ENCODE measurements at regions not wholly inside any gene's neighbourhood (a gene's known extent, or its start where the extent isn't known, plus 50 kb on each side); places are given as distances from the start of the nearest gene placed in this dataset.

DNA sequence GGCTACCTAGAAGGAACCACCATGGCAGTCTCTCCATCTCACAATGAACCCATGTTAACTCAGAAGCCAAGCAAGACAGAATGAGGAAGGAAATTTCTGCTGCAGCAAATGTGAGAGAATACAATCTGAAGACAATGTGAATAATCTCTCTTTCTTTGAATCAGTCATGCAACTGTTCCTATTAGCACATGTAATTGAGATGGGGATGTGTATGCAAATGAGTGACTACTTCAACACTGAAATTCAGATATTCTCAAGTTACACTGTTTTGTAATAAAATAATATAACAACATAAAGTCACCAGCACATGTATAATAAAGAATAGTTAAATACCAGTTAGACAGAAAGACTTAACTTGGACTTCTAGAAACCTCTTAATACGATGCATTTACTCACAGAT, 1200.6 kb upstream of the PIK3C3 start:
- Histone ChIP-seq H4K20me1 (replicated peaks; ENCODE audit: control insufficient read depth, extremely low read depth, insufficient read depth, low read length) (no peaks in the 10 kb centered on the region), H3K79me2 (ENCODE audit: control insufficient read depth, insufficient read depth, low read length) (no peaks in the 10 kb centered on the region), H3K9me1 (replicated peaks; ENCODE audit: control insufficient read depth, extremely low read depth, insufficient read depth, low read length) (no peaks in the 10 kb centered on the region), H3K4me2 (ENCODE audit: insufficient read depth, low read length) (no peak overlapping the region), H2AFZ (ENCODE audit: low read depth, low read length) (no peak overlapping the region), H3K27ac (ENCODE audit: insufficient read depth, low read depth, low read length) (no peak overlapping the region), H3K36me3 (ENCODE audit: control insufficient read depth in 2 of 2, extremely low read depth in 1 of 2, insufficient read depth in 2 of 2, low read length in 2 of 2) (no peaks in the 10 kb centered on the region), H3K4me3 (replicated peaks in 1 of 3; ENCODE audit: insufficient read depth in 1 of 3, low read depth in 1 of 3, low read length in 3 of 3) (no peak overlapping the region), H3K9me3 (replicated peaks; ENCODE audit: control insufficient read depth, insufficient read depth, low read length) (peaks cover 2% of the 10 kb centered on the region), H3K27me3 (ENCODE audit: control insufficient read depth in 2 of 2, insufficient read depth in 2 of 2, low read length in 2 of 2) (no peaks in the 10 kb centered on the region), H3K9ac (replicated peaks; ENCODE audit: extremely low read depth, insufficient read depth, low read length) (no peak overlapping the region), H3K4me1 (ENCODE audit: control insufficient read depth, extremely low read depth, insufficient read depth, low read length) (no peaks in the 10 kb centered on the region)
- FAIRE-seq = no peak
- TF ChIP-seq EZH2 (IDR thresholded peaks at IDR 0.05; ENCODE audit: borderline replicate concordance, low read depth, low read length, severe bottlenecking) = no peak
- no peak for TF ChIP-seq JUN (IDR thresholded peaks at IDR 0.05; ENCODE audit: borderline replicate concordance, insufficient read depth, insufficient read length, low read depth)
- TF ChIP-seq FOS (IDR thresholded peaks at IDR 0.05; ENCODE audit: borderline replicate concordance, insufficient read depth, low read length) = no peak
- TF ChIP-seq MYC (IDR thresholded peaks at IDR 0.05; ENCODE audit: low read depth, low read length) = no peak
- no peak for TF ChIP-seq POLR2A (IDR thresholded peaks at IDR 0.05; ENCODE audit: low read depth, low read length)
- TF ChIP-seq, protein P1, sequence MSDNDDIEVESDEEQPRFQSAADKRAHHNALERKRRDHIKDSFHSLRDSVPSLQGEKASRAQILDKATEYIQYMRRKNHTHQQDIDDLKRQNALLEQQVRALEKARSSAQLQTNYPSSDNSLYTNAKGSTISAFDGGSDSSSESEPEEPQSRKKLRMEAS (IDR thresholded peaks at IDR 0.05; ENCODE audit: insufficient read depth, insufficient read length) = no peak
- DNase-seq (ENCODE audit: low read depth, low spot score) = no peak
- intact Hi-C loops (cut with micrococcal nuclease) = no loop called here
- ChIA-PET POLR2A (no interaction called here), CTCF (no interaction called here)
- BruUV-seq (replicated peaks) = no TSS peak
- dilution Hi-C loops (cut with MboI; ENCODE audit: extremely low pct_ligation_motif_present, low sequenced_read_pairs) = no loop called here

DNA sequence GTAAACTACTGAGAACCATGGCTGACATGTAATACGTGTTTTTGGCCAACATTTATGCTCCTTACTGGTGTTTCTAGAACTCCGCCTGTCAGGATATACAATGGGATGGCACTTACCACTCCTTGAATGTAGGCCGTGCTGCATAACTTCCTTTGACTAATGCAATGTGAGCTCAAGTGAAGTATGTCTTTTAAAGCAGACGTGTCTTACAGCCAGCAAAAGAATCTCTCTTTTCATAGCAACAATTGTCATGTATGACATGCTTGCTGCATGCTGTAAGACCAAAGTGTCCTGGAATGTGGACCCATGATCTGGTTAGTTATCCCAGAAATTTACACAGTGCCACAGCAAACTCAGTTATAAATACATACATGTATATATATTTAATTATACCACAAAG, 1202.7 kb upstream of the PIK3C3 start:
- no TSS peak for BruUV-seq (replicated peaks)
- FAIRE-seq = no peak
- peaks cover 3% of the 10 kb centered on the region for H3K9me3 ChIP-seq (replicated peaks; ENCODE audit: control insufficient read depth, insufficient read depth, low read length)

More for the DNA sequence above, 1202.7 kb upstream of the PIK3C3 start:
- DNase-seq (ENCODE audit: low read depth, low spot score) = no peak
- Histone ChIP-seq H3K27me3 (ENCODE audit: control insufficient read depth in 2 of 2, insufficient read depth in 2 of 2, low read length in 2 of 2) (no peaks in the 10 kb centered on the region), H3K36me3 (ENCODE audit: control insufficient read depth in 2 of 2, extremely low read depth in 1 of 2, insufficient read depth in 2 of 2, low read length in 2 of 2) (no peaks in the 10 kb centered on the region), H3K79me2 (ENCODE audit: control insufficient read depth, insufficient read depth, low read length) (no peaks in the 10 kb centered on the region), H3K27ac (ENCODE audit: insufficient read depth, low read depth, low read length) (no peak overlapping the region), H3K4me2 (ENCODE audit: insufficient read depth, low read length) (no peak overlapping the region), H4K20me1 (replicated peaks; ENCODE audit: control insufficient read depth, extremely low read depth, insufficient read depth, low read length) (no peaks in the 10 kb centered on the region), H2AFZ (ENCODE audit: low read depth, low read length) (no peak overlapping the region), H3K9me1 (replicated peaks; ENCODE audit: control insufficient read depth, extremely low read depth, insufficient read depth, low read length) (no peaks in the 10 kb centered on the region), H3K9ac (replicated peaks; ENCODE audit: extremely low read depth, insufficient read depth, low read length) (no peak overlapping the region), H3K4me3 (replicated peaks in 1 of 3; ENCODE audit: insufficient read depth in 1 of 3, low read depth in 1 of 3, low read length in 3 of 3) (no peak overlapping the region), H3K4me1 (ENCODE audit: control insufficient read depth, extremely low read depth, insufficient read depth, low read length) (no peaks in the 10 kb centered on the region)
- intact Hi-C loops (cut with micrococcal nuclease) = no loop called here
- dilution Hi-C loops (cut with MboI; ENCODE audit: extremely low pct_ligation_motif_present, low sequenced_read_pairs) = no loop called here
- CTCF ChIA-PET = no interaction called here
- POLR2A ChIA-PET = no interaction called here
- TF ChIP-seq POLR2A (IDR thresholded peaks at IDR 0.05; ENCODE audit: low read depth, low read length) (no peak), POLR2AphosphoS5 (IDR thresholded peaks at IDR 0.05; ENCODE audit: insufficient read depth, low read depth, low read length) (no peak), JUN (IDR thresholded peaks at IDR 0.05; ENCODE audit: borderline replicate concordance, insufficient read depth, insufficient read length, low read depth) (no peak), MYC (IDR thresholded peaks at IDR 0.05; ENCODE audit: low read depth, low read length) (no peak), EZH2 (IDR thresholded peaks at IDR 0.05; ENCODE audit: borderline replicate concordance, low read depth, low read length, severe bottlenecking) (no peak), GATA2 (IDR thresholded peaks at IDR 0.05; ENCODE audit: insufficient read depth, insufficient read length, low read depth, low read length) (no peak), FOS (IDR thresholded peaks at IDR 0.05; ENCODE audit: borderline replicate concordance, insufficient read depth, low read length) (no peak)
- TF ChIP-seq, protein P2, sequence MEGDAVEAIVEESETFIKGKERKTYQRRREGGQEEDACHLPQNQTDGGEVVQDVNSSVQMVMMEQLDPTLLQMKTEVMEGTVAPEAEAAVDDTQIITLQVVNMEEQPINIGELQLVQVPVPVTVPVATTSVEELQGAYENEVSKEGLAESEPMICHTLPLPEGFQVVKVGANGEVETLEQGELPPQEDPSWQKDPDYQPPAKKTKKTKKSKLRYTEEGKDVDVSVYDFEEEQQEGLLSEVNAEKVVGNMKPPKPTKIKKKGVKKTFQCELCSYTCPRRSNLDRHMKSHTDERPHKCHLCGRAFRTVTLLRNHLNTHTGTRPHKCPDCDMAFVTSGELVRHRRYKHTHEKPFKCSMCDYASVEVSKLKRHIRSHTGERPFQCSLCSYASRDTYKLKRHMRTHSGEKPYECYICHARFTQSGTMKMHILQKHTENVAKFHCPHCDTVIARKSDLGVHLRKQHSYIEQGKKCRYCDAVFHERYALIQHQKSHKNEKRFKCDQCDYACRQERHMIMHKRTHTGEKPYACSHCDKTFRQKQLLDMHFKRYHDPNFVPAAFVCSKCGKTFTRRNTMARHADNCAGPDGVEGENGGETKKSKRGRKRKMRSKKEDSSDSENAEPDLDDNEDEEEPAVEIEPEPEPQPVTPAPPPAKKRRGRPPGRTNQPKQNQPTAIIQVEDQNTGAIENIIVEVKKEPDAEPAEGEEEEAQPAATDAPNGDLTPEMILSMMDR (IDR thresholded peaks at IDR 0.05; ENCODE audit: extremely low read depth in 1 of 2, insufficient read depth in 1 of 2, low read depth in 1 of 2, low read length in 2 of 2) = no peak
- TF ChIP-seq, protein P1 (IDR thresholded peaks at IDR 0.05; ENCODE audit: insufficient read depth, insufficient read length) = no peak

Data from endothelial cell of umbilical vein (primary cell).